SK-N-SH treated with all-trans-retinoic acid at 6 μM for 48 hours (cell line): ENCODE measurements at regions not wholly inside any gene's neighbourhood (a gene's known extent, or its start where the extent isn't known, plus 50 kb on each side); places are given as distances from the start of the nearest gene placed in this dataset.

Experiments used
- CREB5 ChIP-seq: fragments of 250-450 bp; sonication (Bioruptor Pico); IDR thresholded peaks from 2 replicates; pipeline ENCODE4 v1.5.1; 2020; ENCODE audit warnings: low read depth, mild to moderate bottlenecking, moderate library complexity
- GLIS3 ChIP-seq: fragments of 250-450 bp; sonication (Bioruptor Pico); IDR thresholded peaks from 2 replicates; pipeline ENCODE4 v1.5.0; 2020; ENCODE audit warnings: mild to moderate bottlenecking, moderate library complexity
- ZFP3 ChIP-seq: fragments of 250-450 bp; sonication (Bioruptor Pico); IDR thresholded peaks from 2 replicates; pipeline ENCODE4 v1.5.0; 2020; ENCODE audit warnings: mild to moderate bottlenecking, moderate library complexity
- ZNF565 ChIP-seq: fragments of 450-650 bp; formaldehyde crosslinking; conservative IDR thresholded peaks from 2 replicates; pipeline ENCODE4 v1.5.0; 2020; ENCODE audit warnings: low read depth, mild to moderate bottlenecking, moderate library complexity

- TF ChIP-seq GLIS3 (CRISPR knock-in tag), result no peak
- TF ChIP-seq ZFP3 (CRISPR knock-in tag), result no peak
- TF ChIP-seq ZNF565 (CRISPR knock-in tag), result no peak
- no peak for TF ChIP-seq CREB5 (CRISPR knock-in tag)
These were observed 118.2 kb upstream of the NOL4 start for GRCh38 chr18:34342960-34343359.
